ENCODE measurements at regions not wholly inside any gene's neighbourhood (a gene's known extent, or its start where the extent isn't known, plus 50 kb on each side); places are given as distances from the start of the nearest gene placed in this dataset.

GRCh38 chr18:42442656-42443055 is 487.6 kb downstream of the PIK3C3 start:
- no peaks in the 10 kb centered on the region for H3K79me2 ChIP-seq
- no peak overlapping the region for H3K27ac ChIP-seq
- no peaks in the 10 kb centered on the region for H3K9me3 ChIP-seq (ENCODE audit: control insufficient read depth, low read length)
- no peaks in the 10 kb centered on the region for H3K27me3 ChIP-seq (ENCODE audit: control insufficient read depth, insufficient read depth, low read length)
- H3K36me3 ChIP-seq (ENCODE audit: control insufficient read depth, insufficient read depth, low read length), result no peaks in the 10 kb centered on the region
- H3K4me1 ChIP-seq, result no peaks in the 10 kb centered on the region
- no peak overlapping the region for H3K4me3 ChIP-seq (ENCODE audit: low read depth, low read length)
- H3K9ac ChIP-seq, result no peak overlapping the region
- H2AFZ ChIP-seq, result no peak overlapping the region
- TF ChIP-seq, protein P1, sequence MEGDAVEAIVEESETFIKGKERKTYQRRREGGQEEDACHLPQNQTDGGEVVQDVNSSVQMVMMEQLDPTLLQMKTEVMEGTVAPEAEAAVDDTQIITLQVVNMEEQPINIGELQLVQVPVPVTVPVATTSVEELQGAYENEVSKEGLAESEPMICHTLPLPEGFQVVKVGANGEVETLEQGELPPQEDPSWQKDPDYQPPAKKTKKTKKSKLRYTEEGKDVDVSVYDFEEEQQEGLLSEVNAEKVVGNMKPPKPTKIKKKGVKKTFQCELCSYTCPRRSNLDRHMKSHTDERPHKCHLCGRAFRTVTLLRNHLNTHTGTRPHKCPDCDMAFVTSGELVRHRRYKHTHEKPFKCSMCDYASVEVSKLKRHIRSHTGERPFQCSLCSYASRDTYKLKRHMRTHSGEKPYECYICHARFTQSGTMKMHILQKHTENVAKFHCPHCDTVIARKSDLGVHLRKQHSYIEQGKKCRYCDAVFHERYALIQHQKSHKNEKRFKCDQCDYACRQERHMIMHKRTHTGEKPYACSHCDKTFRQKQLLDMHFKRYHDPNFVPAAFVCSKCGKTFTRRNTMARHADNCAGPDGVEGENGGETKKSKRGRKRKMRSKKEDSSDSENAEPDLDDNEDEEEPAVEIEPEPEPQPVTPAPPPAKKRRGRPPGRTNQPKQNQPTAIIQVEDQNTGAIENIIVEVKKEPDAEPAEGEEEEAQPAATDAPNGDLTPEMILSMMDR (IDR thresholded peaks at IDR 0.05), result no peak
- H3K4me2 ChIP-seq (ENCODE audit: low read length), result no peak overlapping the region

GRCh38 chr18:42444349-42444748 is 489.3 kb downstream of the PIK3C3 start:
- Histone ChIP-seq H3K9me3 (ENCODE audit: control insufficient read depth, low read length) (no peaks in the 10 kb centered on the region), H3K27ac (no peak overlapping the region), H3K4me1 (no peaks in the 10 kb centered on the region), H3K79me2 (no peaks in the 10 kb centered on the region), H3K27me3 (ENCODE audit: control insufficient read depth, insufficient read depth, low read length) (no peaks in the 10 kb centered on the region), H2AFZ (no peak overlapping the region), H3K4me3 (ENCODE audit: low read depth, low read length) (no peak overlapping the region), H3K4me2 (ENCODE audit: low read length) (no peak overlapping the region), H3K9ac (no peak overlapping the region), H3K36me3 (ENCODE audit: control insufficient read depth, insufficient read depth, low read length) (no peaks in the 10 kb centered on the region)
- TF ChIP-seq, protein P1 (IDR thresholded peaks at IDR 0.05), result no peak

DNA sequence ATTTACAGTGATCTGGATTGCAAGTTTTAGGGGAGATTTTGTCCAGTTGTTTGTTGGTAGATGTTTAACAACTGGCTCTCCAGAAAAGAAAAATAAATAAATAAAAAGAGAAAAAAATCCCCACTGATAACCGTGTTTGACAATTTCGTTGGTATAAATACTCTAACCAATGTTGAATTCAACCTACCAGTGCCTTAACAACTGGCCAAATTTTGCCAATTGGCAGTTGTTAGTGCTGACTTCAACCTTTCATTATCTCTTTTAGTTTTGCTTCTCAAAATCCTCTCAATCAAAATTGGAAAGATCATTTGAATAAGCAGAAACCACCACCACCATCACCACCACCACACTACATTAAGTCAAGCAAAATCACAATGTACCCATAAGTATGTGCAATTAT is 490.3 kb downstream of the PIK3C3 start:
- no peaks in the 10 kb centered on the region for H3K79me2 ChIP-seq
- H2AFZ ChIP-seq, result no peak overlapping the region
- no peaks in the 10 kb centered on the region for H3K4me1 ChIP-seq
- TF ChIP-seq, protein P1 (IDR thresholded peaks at IDR 0.05), result no peak
- no peaks in the 10 kb centered on the region for H3K36me3 ChIP-seq (ENCODE audit: control insufficient read depth, insufficient read depth, low read length)
- H3K27ac ChIP-seq, result no peak overlapping the region
- H3K4me3 ChIP-seq (ENCODE audit: low read depth, low read length), result no peak overlapping the region
- no peaks in the 10 kb centered on the region for H3K9me3 ChIP-seq (ENCODE audit: control insufficient read depth, low read length)
- no peak overlapping the region for H3K9ac ChIP-seq
- H3K4me2 ChIP-seq (ENCODE audit: low read length), result no peak overlapping the region
- no peaks in the 10 kb centered on the region for H3K27me3 ChIP-seq (ENCODE audit: control insufficient read depth, insufficient read depth, low read length)

DNA sequence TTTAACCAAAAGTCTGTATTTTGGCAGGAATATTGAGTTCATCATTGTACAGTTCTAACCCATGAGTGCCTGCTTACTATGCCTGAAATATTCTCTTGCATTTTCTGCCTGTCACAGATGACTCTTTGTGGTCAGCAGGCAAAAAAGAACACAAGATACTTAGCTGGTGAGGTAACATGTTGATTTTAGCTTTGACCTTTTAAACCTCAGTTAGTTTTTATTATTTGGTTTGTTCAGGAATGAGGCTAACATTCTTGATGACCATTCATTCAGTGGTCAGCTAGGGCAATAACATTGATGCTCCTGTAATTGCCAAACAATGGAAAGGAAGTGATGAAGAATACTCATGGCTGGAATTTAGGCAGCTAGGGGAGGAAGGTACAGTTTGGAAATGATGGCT is 491.2 kb downstream of the PIK3C3 start:
- Histone ChIP-seq H2AFZ (no peak overlapping the region), H3K4me1 (no peaks in the 10 kb centered on the region), H3K79me2 (no peaks in the 10 kb centered on the region), H3K4me3 (ENCODE audit: low read depth, low read length) (no peak overlapping the region), H3K27ac (no peak overlapping the region), H3K9ac (no peak overlapping the region), H3K27me3 (ENCODE audit: control insufficient read depth, insufficient read depth, low read length) (no peaks in the 10 kb centered on the region), H3K9me3 (ENCODE audit: control insufficient read depth, low read length) (no peaks in the 10 kb centered on the region), H3K4me2 (ENCODE audit: low read length) (no peak overlapping the region), H3K36me3 (ENCODE audit: control insufficient read depth, insufficient read depth, low read length) (no peaks in the 10 kb centered on the region)
- TF ChIP-seq, protein P1 (IDR thresholded peaks at IDR 0.05), result no peak

- Histone ChIP-seq H3K79me2 (no peaks in the 10 kb centered on the region), H3K4me2 (ENCODE audit: low read length) (no peak overlapping the region), H3K27me3 (ENCODE audit: control insufficient read depth, insufficient read depth, low read length) (no peaks in the 10 kb centered on the region), H3K4me1 (no peaks in the 10 kb centered on the region), H3K36me3 (ENCODE audit: control insufficient read depth, insufficient read depth, low read length) (no peaks in the 10 kb centered on the region), H3K4me3 (ENCODE audit: low read depth, low read length) (no peak overlapping the region), H3K9ac (no peak overlapping the region), H3K9me3 (ENCODE audit: control insufficient read depth, low read length) (no peaks in the 10 kb centered on the region), H3K27ac (no peak overlapping the region), H2AFZ (no peak overlapping the region)
- TF ChIP-seq, protein P1 (IDR thresholded peaks at IDR 0.05), result no peak
Measured at GRCh38 chr18:42447688-42448087, 492.7 kb downstream of the PIK3C3 start.

Data from parathyroid adenoma (tissue), 2 donors.